ENCODE measurements at regions not wholly inside any gene's neighbourhood (a gene's known extent, or its start where the extent isn't known, plus 50 kb on each side); places are given as distances from the start of the nearest gene placed in this dataset.
A peak's percentile ranks its signal among the peaks of the same experiment; 100 is the strongest.
"Not testable (repeated sequence)": the region's sequence is repeated elsewhere in the genome, so short reads cannot be mapped to it uniquely, and the experiment has no call there.

DNA sequence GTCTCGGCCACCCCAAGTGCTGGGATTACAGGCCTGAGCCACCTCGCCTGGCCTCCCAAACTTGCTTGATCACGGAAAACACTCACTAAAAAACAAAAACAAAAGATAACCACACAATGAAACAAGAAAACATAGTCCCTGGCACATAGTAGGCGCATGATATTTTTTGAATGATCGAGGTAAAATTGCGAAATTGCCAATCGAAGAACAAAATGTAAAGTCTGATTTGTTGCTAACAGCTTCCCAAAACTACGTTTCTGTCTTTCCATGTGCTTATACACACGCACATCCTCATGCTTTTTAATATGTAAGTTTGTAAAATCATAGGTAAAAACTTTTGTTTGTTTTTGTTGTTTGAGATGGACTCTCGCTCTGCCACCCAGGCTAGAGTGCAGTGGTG, 168.5 kb upstream of the SALL4 start:
- no peak for DNase-seq (ENCODE audit: extremely low read depth in 1 of 11, low read depth in 9 of 11, low spot score in 4 of 11)

DNA sequence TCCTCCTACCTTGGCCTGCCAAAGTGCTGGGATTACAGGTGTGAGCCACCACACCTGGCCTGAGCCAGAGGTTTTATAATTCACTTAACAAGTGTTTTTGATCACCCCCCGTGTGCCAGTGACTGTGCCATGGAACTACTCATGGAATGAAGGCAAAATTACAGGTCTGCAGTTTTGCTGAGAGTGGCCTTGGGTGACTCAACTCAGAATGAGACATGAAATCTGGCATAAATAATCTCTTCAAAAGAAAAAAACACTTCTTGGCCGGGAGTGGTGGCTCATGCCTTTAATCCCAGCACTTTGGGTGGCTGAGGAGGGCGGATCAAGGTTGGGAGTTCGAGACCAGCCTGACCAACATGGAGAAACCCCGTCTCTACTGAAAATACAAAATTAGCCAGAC, 166.9 kb upstream of the SALL4 start:
- no peak for DNase-seq (ENCODE audit: extremely low read depth in 1 of 11, low read depth in 9 of 11, low spot score in 4 of 11)

- DNase-seq (ENCODE audit: extremely low read depth in 1 of 11, low read depth in 9 of 11, low spot score in 4 of 11) = no peak
These were observed 165.8 kb upstream of the SALL4 start for GRCh38 chr20:51968151-51968550.

GRCh38 chr20:51966296-51966971, 164.1 kb upstream of the SALL4 start:
- peak in 6 of 11 donors; percentile 27 to 57 (median 53) for DNase-seq (ENCODE audit: extremely low read depth in 1 of 11, low read depth in 9 of 11, low spot score in 4 of 11)

- no peak for DNase-seq (ENCODE audit: extremely low read depth in 1 of 11, low read depth in 9 of 11, low spot score in 4 of 11)
These were observed 159.8 kb upstream of the SALL4 start for GRCh38 chr20:51961964-51962761.

GRCh38 chr20:51960047-51960675, 157.8 kb upstream of the SALL4 start:
- DNase-seq (ENCODE audit: extremely low read depth in 1 of 11, low read depth in 9 of 11, low spot score in 4 of 11) = no peak

GRCh38 chr20:51959066-51959542, 156.8 kb upstream of the SALL4 start:
- DNase-seq (ENCODE audit: extremely low read depth in 1 of 11, low read depth in 9 of 11, low spot score in 4 of 11) = peak in 2 of 11 donors; percentile 21 to 45

GRCh38 chr20:51958099-51959065, 156.1 kb upstream of the SALL4 start:
- no peak for DNase-seq (ENCODE audit: extremely low read depth in 1 of 11, low read depth in 9 of 11, low spot score in 4 of 11)

- no peak for DNase-seq (ENCODE audit: extremely low read depth in 1 of 11, low read depth in 9 of 11, low spot score in 4 of 11)
These were observed 153.4 kb upstream of the SALL4 start for GRCh38 chr20:51955756-51956155.

DNA sequence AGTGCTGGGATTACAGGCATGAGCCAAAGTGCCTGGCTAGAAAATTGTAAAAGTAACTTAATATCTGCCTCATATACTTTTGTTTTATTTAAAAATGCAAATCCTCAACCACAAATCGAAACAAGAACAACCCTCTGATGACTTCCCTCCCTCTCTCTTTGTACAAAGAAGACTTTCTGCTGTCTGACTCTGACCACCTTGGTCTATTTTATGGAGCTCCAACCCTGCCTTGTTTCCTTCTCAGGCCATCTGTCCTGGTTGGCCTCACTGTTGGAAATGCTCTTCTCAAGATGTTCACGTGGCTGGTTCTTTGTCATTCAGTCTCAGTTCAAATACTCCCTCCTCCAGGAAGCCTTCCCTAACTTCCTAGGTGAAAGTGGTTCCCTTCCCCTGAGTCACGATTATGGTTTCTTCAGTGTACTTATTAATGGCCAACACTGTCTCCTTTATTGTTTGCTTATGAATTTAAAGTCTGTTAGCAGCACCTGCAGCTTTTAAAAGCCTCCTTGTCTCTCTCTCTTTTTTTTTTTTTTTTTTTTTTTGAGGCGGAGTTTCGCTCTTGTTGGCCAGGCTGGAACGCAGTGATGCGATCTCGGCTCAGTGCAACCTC, 151.5 kb upstream of the SALL4 start:
- DNase-seq (ENCODE audit: extremely low read depth in 1 of 11, low read depth in 9 of 11, low spot score in 4 of 11) = no peak

DNA sequence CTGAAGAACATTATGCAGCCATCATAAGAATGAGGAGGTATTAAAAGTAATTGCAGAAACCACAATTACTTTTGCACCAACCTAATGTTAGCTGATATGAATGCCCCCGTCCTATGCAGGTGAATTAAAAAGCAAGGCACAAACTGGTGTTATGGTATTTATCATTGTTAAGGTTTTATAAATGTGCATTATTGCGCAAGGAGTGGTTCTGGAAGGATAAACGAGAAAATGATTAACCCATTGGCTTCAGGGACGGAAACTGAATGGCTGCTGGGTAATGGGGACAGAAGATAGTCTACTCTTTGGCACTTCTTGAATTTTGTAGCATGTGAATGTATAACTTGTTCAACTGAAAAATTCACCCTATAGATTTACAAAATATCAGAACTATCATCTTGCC, 148.6 kb upstream of the SALL4 start:
- DNase-seq (ENCODE audit: extremely low read depth in 1 of 11, low read depth in 9 of 11, low spot score in 4 of 11) = no peak

- DNase-seq (ENCODE audit: extremely low read depth in 1 of 11, low read depth in 9 of 11, low spot score in 4 of 11) = no peak
These were observed 144.3 kb upstream of the SALL4 start for GRCh38 chr20:51946586-51946985.

DNA sequence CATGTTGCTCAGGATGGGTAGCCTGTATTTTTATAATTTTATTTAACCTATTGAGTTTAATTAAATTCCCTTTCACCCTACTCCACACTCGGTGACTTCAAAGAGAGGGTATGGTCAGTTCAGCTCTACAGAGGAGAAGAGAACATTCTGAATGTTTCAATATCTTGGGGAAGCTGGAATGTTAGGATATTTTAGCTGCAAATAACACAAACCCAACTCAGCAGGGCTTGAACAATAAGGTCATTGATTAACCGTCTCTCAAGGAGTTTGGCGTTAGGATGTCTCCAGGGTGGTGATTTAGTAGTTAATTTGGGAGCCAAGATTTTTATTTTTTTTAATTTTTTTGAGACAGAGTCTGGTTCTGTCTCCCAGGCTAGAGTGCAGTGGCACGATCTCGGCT, 143.6 kb upstream of the SALL4 start:
- DNase-seq (ENCODE audit: extremely low read depth in 1 of 11, low read depth in 9 of 11, low spot score in 4 of 11) = no peak

GRCh38 chr20:51945177-51945576, 142.9 kb upstream of the SALL4 start:
- DNase-seq (ENCODE audit: extremely low read depth in 1 of 11, low read depth in 9 of 11, low spot score in 4 of 11) = no peak

GRCh38 chr20:51943761-51944160, 141.4 kb upstream of the SALL4 start:
- no peak for DNase-seq (ENCODE audit: extremely low read depth in 1 of 11, low read depth in 9 of 11, low spot score in 4 of 11)

GRCh38 chr20:51943326-51943725, 141.0 kb upstream of the SALL4 start:
- DNase-seq (ENCODE audit: extremely low read depth in 1 of 11, low read depth in 9 of 11, low spot score in 4 of 11) = not testable (repeated sequence)

- DNase-seq (ENCODE audit: extremely low read depth in 1 of 11, low read depth in 9 of 11, low spot score in 4 of 11) = no peak
These were observed 139.2 kb upstream of the SALL4 start for GRCh38 chr20:51941503-51941902.

GRCh38 chr20:51939259-51939585, 136.9 kb upstream of the SALL4 start:
- no peak for DNase-seq (ENCODE audit: extremely low read depth in 1 of 11, low read depth in 9 of 11, low spot score in 4 of 11)

Data from renal cortex interstitium (tissue), 11 donors.